Endothelial cell of umbilical vein (primary cell): ENCODE measurements at regions not wholly inside any gene's neighbourhood (a gene's known extent, or its start where the extent isn't known, plus 50 kb on each side); places are given as distances from the start of the nearest gene placed in this dataset.

Experiments
- BruUV-seq: library from RNA; stranded (reverse); fragments of 400-500 nt; replicated peaks from 2 replicates; lab custom pipeline; 2021; lab: Mats Ljungman, UMichigan
- CTCF ChIA-PET: fragments of 300-600, 350-600 bp; sonication (Branson Sonifier 250); formaldehyde crosslinking; loops from one replicate; lab custom pipeline; 2021; ENCODE audit warnings: antibody characterized with exemption, inconsistent platforms; lab: Charles Lee
- POLR2A ChIA-PET: fragments of 300-600, 350-600 bp; sonication (Branson Sonifier 250); formaldehyde crosslinking; loops from one replicate; lab custom pipeline; 2021; ENCODE audit warnings: antibody characterized with exemption, inconsistent platforms; lab: Charles Lee
- DNase-seq: peaks from one replicate; pipeline ENCODE4 v3.0.0-alpha.2; 2011; ENCODE audit warnings: low read depth, low spot score
- FAIRE-seq: peaks from 2 replicates; lab custom pipeline; 2011; peaks lifted over from hg19 to GRCh38; lab: Jason Lieb, UNC
- H2AFZ ChIP-seq: 2 replicates; pipeline ENCODE4 v1.6.0; 2012; ENCODE audit warnings: low read depth, low read length, control low read depth, inconsistent platforms
- H3K27ac ChIP-seq: 2 replicates; pipeline ENCODE4 v1.5.1; 2011; ENCODE audit warnings: low read depth, mild to moderate bottlenecking, control low read depth, low read length, moderate library complexity; ENCODE audit not compliant: insufficient read depth
- H3K27me3 ChIP-seq, 2 experiments: 2 replicates each; pipeline versions ENCODE4 v1.6.0 to v1.6.1; 2011; ENCODE audit warnings: low read length in 2 of 2, mixed read lengths in 1 of 2; ENCODE audit not compliant: control insufficient read depth in 2 of 2, insufficient read depth in 2 of 2
- H3K36me3 ChIP-seq, 2 experiments: 2 replicates in 1 of 2; 3 replicates in 1 of 2; pipeline ENCODE4 v1.5.1; 2011; ENCODE audit warnings: low read length in 2 of 2, mild to moderate bottlenecking in 1 of 2, moderate library complexity in 1 of 2; ENCODE audit not compliant: control insufficient read depth in 2 of 2, insufficient read depth in 2 of 2; ENCODE audit errors: extremely low read depth in 1 of 2
- H3K4me1 ChIP-seq: 3 replicates; pipeline ENCODE4 v1.5.1; 2011; ENCODE audit warnings: mild to moderate bottlenecking, low read length; ENCODE audit not compliant: control insufficient read depth, insufficient read depth; ENCODE audit errors: extremely low read depth
- H3K4me2 ChIP-seq: 2 replicates; pipeline ENCODE4 v1.6.1; 2011; ENCODE audit warnings: low read length, control low read depth, mixed read lengths; ENCODE audit not compliant: insufficient read depth
- H3K4me3 ChIP-seq, 3 experiments: fragments of 200-600 bp in 1 of 3; sonication (generic), shearing (Covaris generic) in 1 of 3; replicated peaks in 1 of 3; 2 replicates each; pipeline ENCODE4 v1.5.1; 2011 to 2016; ENCODE audit warnings: control low read depth in 3 of 3, low read length in 3 of 3, mild to moderate bottlenecking in 2 of 3, inconsistent platforms in 1 of 3, low read depth in 1 of 3, moderate library complexity in 1 of 3; ENCODE audit not compliant: insufficient read depth in 1 of 3
- H3K79me2 ChIP-seq: 2 replicates; pipeline ENCODE4 v1.6.0; 2012; ENCODE audit warnings: low read length, inconsistent platforms; ENCODE audit not compliant: control insufficient read depth, insufficient read depth
- H3K9ac ChIP-seq: replicated peaks from 2 replicates; pipeline ENCODE3; 2011; ENCODE audit warnings: low read length, control low read depth; ENCODE audit not compliant: insufficient read depth; ENCODE audit errors: extremely low read depth
- H3K9me1 ChIP-seq: replicated peaks from 3 replicates; pipeline ENCODE4 v1.6.0; 2011; ENCODE audit warnings: mild to moderate bottlenecking, low read length; ENCODE audit not compliant: control insufficient read depth, insufficient read depth; ENCODE audit errors: extremely low read depth
- H3K9me3 ChIP-seq: replicated peaks from 2 replicates; pipeline ENCODE4 v1.5.1; 2012; ENCODE audit warnings: low read length, inconsistent platforms; ENCODE audit not compliant: control insufficient read depth, insufficient read depth
- H4K20me1 ChIP-seq: replicated peaks from 2 replicates; pipeline ENCODE3; 2011; ENCODE audit warnings: mild to moderate bottlenecking, low read length; ENCODE audit not compliant: control insufficient read depth, insufficient read depth; ENCODE audit errors: extremely low read depth
- EZH2 ChIP-seq: IDR thresholded peaks from 2 replicates; pipeline ENCODE4 v1.6.1; 2012; ENCODE audit warnings: borderline replicate concordance, low read depth, mild to moderate bottlenecking, moderate library complexity, low read length, inconsistent platforms; ENCODE audit not compliant: severe bottlenecking
- FOS ChIP-seq: IDR thresholded peaks from 2 replicates; pipeline ENCODE4 v1.6.1; 2011; ENCODE audit warnings: mild to moderate bottlenecking, low read length, moderate library complexity, borderline replicate concordance; ENCODE audit not compliant: insufficient read depth
- GATA2 ChIP-seq: IDR thresholded peaks from 2 replicates; pipeline ENCODE4 v1.7.0; 2011; ENCODE audit warnings: low read depth, mild to moderate bottlenecking, moderate library complexity, mixed read lengths, low read length; ENCODE audit not compliant: insufficient read length, insufficient read depth
- JUN ChIP-seq: IDR thresholded peaks from 2 replicates; pipeline ENCODE4 v1.6.1; 2011; ENCODE audit warnings: borderline replicate concordance, low read depth; ENCODE audit not compliant: insufficient read length, insufficient read depth
- MYC ChIP-seq: IDR thresholded peaks from one replicate; pipeline ENCODE4 v1.6.1; 2011; ENCODE audit warnings: mild to moderate bottlenecking, low read depth, low read length
- POLR2A ChIP-seq: IDR thresholded peaks from 2 replicates; pipeline ENCODE4 v1.6.1; 2012; ENCODE audit warnings: low read depth, mild to moderate bottlenecking, control low read depth, low read length
- POLR2AphosphoS5 ChIP-seq: IDR thresholded peaks from 2 replicates; pipeline ENCODE4 v1.6.1; 2012; ENCODE audit warnings: low read depth, mild to moderate bottlenecking, control low read depth, low read length, moderate library complexity; ENCODE audit not compliant: insufficient read depth
- dilution Hi-C: fragments of 300-500 bp; cut with MboI; formaldehyde crosslinking; loops from one replicate; pipeline ENCODE4 v1.15.0; 2019; ENCODE audit warnings: low sequenced_read_pairs; ENCODE audit not compliant: extremely low pct_ligation_motif_present
- intact Hi-C: fragments of 100-400 bp; cut with micrococcal nuclease; formaldehyde crosslinking; loops from one replicate; pipeline ENCODE4 v1.10.0; 2022
- TF ChIP-seq, protein P1 (sequence below): IDR thresholded peaks from 2 replicates; pipeline ENCODE4 v1.6.1; 2011; ENCODE audit not compliant: insufficient read depth, insufficient read length
- TF ChIP-seq, protein P2 (sequence below), 2 donors: IDR thresholded peaks; 1 replicate in 1 of 2; 2 replicates in 1 of 2; pipeline ENCODE4 v1.5.1; 2011; ENCODE audit warnings: low read length in 2 of 2, mild to moderate bottlenecking in 2 of 2, moderate library complexity in 2 of 2, control low read depth in 1 of 2, inconsistent platforms in 1 of 2, low read depth in 1 of 2; ENCODE audit not compliant: insufficient read depth in 1 of 2; ENCODE audit errors: extremely low read depth in 1 of 2

DNA sequence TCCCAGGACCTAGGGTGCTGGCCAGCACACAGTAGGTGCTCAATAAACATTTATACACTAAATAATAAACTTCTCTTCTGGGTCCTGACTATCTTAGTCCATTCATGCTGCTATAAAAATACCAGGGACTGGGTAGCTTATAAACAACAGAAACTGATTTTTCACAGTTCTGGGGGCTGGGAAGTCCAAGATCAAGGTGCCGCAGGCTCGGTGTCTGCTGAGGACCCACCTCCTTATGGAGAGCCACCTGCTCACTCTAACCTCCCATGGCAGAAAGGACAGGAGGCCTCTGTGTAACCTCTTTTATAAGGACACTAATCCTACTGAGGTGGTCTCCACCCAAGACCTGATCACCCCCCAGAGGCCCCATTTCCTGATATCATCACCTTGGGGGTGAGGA is 114.4 kb upstream of the IQSEC1 start:
- no peak for DNase-seq
- POLR2A ChIA-PET, result no interaction called here
- no peaks in the 10 kb centered on the region for H3K79me2 ChIP-seq
- no peaks in the 10 kb centered on the region for H3K4me1 ChIP-seq
- dilution Hi-C loops (no loop called here), intact Hi-C loops (no loop called here)
- no peak overlapping the region for H3K4me3 ChIP-seq
- H3K27ac ChIP-seq, result no peak overlapping the region
- no peaks in the 10 kb centered on the region for H4K20me1 ChIP-seq
- no TSS peak for BruUV-seq
- no peaks in the 10 kb centered on the region for H3K27me3 ChIP-seq
- no peaks in the 10 kb centered on the region for H3K9me1 ChIP-seq
- no peak overlapping the region for H2AFZ ChIP-seq
- H3K4me2 ChIP-seq, result no peak overlapping the region
- no peak overlapping the region for H3K9ac ChIP-seq
- CTCF ChIA-PET, result no interaction called here
- H3K9me3 ChIP-seq, result no peaks in the 10 kb centered on the region
- no peaks in the 10 kb centered on the region for H3K36me3 ChIP-seq
- TF ChIP-seq, protein P1, sequence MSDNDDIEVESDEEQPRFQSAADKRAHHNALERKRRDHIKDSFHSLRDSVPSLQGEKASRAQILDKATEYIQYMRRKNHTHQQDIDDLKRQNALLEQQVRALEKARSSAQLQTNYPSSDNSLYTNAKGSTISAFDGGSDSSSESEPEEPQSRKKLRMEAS, result no peak
- TF ChIP-seq GATA2 (no peak), POLR2AphosphoS5 (no peak), POLR2A (no peak), EZH2 (no peak), JUN (no peak), MYC (no peak), FOS (no peak)
- TF ChIP-seq, protein P2, sequence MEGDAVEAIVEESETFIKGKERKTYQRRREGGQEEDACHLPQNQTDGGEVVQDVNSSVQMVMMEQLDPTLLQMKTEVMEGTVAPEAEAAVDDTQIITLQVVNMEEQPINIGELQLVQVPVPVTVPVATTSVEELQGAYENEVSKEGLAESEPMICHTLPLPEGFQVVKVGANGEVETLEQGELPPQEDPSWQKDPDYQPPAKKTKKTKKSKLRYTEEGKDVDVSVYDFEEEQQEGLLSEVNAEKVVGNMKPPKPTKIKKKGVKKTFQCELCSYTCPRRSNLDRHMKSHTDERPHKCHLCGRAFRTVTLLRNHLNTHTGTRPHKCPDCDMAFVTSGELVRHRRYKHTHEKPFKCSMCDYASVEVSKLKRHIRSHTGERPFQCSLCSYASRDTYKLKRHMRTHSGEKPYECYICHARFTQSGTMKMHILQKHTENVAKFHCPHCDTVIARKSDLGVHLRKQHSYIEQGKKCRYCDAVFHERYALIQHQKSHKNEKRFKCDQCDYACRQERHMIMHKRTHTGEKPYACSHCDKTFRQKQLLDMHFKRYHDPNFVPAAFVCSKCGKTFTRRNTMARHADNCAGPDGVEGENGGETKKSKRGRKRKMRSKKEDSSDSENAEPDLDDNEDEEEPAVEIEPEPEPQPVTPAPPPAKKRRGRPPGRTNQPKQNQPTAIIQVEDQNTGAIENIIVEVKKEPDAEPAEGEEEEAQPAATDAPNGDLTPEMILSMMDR (IDR thresholded peaks at IDR 0.05; ENCODE audit: extremely low read depth in 1 of 2, insufficient read depth in 1 of 2, low read depth in 1 of 2, low read length in 2 of 2), result no peak
- FAIRE-seq, result no peak
